Endometrium (tissue), 2 donors: ENCODE measurements at regions not wholly inside any gene's neighbourhood (a gene's known extent, or its start where the extent isn't known, plus 50 kb on each side); places are given as distances from the start of the nearest gene placed in this dataset.
"Not testable (repeated sequence)": the region's sequence is repeated elsewhere in the genome, so short reads cannot be mapped to it uniquely, and the experiment has no call there.

ENCODE experiments used
- FAIRE-seq: peaks from 2 replicates; lab custom pipeline; 2012; peaks lifted over from hg19 to GRCh38; lab: Jason Lieb, UNC
- donor health status: control.
- donor health status: control.

DNA sequence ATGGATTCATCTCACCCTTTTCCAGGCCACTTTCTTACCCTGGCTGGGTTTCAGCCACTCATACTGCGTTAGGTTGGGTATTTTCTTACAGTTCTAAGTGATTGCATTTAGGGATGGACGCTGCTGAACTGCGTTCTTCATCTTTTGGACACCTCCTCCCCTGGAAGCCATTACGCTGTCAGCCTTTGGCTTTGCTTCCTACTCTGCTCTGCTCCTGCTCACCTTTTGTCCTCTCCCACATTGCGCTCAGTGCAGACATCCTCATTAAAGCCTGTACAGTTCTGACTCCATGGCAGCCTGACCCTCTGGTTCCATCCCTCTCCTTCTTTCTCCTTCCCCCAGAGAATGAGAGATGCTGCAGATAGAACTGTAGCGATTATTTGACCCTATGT lies 108.9 kb downstream of the SRGAP2 start:
- not testable (repeated sequence) for FAIRE-seq

DNA sequence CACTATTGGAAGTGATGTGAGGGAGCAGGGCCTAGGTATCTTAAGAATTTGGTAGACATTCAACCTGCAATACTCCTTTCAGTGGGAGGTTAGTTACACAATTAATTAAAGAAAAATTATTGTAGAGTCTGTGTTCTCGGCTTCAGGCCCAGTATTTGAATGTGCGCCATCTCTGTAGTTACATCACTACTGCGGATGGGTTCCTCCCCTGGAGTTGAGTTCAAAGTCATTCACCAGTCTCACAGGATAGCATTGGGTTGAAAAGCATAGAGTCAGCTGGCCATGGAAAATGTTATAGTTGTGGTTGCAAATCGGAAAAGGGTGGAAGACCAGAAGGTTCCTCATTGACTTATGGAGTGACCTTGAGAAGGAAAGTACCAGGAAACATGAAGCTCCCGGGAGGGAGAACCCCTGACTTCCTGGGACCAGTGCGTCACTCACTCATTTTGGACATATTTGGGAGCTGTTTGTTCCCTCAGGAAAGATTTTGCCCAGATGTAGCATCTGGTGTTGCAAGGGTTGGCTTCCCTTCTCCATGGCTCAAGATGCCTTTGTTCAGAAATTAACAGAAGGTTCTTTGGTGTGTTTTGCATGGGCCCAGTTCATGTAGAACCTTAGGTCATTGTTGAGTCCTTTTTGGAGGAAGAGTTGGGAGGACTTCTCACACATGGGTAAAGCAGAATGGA lies 111.8 kb downstream of the SRGAP2 start:
- not testable (repeated sequence) for FAIRE-seq

DNA sequence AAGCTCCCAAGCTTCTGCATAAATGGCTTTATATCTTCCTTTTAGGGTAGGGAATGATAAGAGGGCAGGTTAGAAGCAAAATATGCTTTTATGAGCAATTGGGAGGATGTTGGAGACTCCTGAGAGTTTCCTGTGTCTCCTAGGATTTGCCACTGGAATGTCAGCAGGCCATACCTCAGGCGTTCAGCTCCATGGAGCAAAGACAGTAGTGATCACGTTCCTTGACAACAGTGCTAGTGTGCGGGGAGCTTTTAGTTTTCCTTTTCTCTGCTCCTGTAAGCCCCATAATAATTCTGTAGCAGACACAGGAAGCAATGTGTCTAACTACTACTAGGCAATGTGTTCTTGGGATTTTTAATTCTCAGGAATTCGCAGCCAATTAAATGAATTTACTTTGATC lies 113.6 kb downstream of the SRGAP2 start:
- not testable (repeated sequence) for FAIRE-seq

DNA sequence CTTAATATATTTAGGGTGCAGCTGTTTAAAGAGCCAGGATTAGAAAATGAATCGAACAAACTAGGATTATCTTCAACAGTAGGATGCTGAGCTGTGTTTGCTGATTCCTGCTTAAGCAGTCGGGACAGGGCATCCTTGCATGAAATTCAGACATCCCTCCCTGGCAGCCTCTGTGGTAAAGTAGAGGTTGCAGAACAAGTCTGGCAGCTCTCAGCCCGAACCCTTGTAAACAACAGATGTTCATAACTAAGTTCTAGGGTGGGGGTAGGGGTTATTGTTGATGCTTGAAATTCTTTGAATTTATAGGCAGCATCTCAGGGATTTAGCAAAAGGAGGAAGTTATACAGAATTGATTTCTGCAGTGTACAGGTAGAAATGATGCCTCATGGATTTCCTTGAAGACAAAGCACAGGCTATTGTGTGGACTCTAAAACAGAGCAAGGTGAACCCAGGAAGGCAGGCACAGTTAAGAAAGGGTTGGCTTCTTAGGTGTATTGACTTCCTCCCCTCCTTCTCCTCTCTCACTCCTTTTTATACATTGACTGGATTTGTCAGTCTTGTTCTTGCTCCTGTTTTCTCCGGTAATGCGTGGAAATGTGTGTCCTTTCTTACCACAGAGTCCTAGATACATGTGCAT lies 114.7 kb downstream of the SRGAP2 start:
- peak; percentile 4 for FAIRE-seq

DNA sequence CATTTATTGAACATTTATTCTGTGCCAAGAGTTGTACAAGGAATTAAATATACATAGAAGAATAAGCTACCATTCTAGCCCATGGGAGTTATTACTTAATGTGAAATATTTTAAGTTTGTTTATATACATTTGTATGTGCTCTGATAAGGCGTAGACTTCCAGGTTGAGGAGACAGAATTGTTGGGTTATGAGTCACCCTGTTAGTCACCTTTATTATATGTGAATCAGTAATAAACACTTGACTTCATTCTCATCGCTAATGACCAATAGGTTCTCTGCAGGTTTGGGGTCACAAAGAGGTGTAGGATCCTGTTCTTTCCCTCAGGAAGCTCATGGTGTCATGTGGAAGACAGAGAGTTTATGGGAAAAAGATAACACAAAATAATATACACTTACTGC lies 116.9 kb downstream of the SRGAP2 start:
- not testable (repeated sequence) for FAIRE-seq

DNA sequence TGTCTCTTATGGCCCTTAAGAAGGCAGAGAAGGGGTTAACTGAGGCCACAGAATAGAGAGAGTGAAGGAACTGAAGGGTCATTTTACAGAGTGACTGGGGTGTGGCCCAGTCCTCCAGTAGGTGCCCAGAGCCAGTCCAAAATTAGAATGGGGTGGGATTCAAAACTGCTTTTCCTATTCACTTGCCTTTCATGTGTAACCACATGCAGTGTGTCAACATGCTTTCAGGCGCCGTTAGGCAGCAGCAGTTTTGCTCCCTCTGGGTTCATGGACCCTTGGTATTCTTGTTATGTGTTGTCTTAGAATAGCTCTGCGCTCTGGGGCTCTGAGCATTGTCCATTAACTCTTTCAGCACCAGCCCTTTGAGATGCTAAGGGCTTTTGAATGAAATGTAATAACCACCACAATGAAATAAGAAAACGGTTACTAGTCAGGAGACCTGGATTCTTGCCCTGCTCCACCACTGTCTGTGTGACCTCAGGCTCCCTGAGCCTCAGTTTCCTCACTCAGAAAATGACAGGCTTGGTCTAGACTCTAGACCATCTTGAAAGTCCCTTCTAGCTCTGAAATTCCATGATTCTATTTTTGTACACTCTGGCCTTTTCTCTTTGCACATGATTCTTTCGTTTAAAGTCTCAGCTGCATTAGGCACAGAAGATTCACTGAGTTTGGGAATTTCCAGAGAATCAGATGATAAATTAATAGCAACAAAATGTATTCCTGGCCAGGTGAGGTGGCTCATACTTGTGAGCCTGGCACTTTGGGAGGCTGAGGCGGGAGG lies 123.0 kb downstream of the SRGAP2 start:
- FAIRE-seq: not testable (repeated sequence)

DNA sequence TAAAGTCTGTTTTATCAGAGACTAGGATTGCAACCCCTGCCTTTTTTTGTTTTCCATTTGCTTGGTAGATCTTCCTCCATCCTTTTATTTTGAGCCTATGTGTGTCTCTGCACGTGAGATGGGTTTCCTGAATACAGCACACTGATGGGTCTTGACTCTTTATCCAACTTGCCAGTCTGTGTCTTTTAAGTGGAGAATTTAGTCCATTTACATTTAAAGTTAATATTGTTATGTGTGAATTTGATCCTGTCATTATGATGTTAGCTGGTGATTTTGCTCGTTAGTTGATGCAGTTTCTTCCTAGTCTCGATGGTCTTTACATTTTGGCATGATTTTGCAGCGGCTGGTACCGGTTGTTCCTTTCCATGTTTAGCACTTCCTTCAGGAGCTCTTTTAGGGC lies 128.3 kb downstream of the SRGAP2 start:
- not testable (repeated sequence) for FAIRE-seq

DNA sequence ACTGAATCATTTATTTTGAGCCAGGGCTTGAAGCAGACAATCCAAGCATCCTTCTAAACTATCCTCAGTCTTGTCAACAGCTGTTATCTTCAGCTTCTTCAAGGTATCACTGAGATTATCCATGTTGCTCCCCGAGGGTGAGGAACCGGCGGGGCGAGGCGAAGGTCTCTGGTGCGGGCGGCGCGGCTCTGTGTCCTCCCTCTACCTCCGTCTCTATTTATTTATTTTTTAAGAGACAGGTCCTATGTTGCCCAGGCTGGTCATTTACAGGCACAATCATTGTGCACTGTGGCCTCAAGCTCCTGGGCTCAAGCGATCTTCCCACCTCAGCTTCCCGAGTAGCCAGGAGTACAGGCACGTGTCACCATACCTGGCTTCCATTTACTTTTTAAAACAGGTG lies 130.0 kb downstream of the SRGAP2 start:
- FAIRE-seq: not testable (repeated sequence)

DNA sequence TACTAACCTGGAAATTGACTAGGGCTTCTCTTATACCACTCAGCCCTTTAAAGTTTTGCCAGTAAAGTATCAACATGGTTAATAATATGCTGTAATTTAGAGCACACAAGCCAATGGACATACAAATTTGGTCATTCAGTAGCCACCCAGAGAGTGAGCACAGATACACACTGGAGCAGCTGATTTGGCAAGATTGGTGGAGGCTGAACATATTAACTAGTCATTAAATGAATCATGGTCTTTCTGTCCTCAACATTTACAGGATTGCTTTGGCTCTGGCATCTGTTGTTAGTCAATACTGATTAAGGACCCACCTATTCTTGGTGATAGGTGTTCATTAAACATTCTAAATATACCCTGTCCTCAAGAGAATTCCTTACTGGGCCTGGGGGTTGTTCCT lies 130.6 kb downstream of the SRGAP2 start:
- FAIRE-seq: not testable (repeated sequence)

DNA sequence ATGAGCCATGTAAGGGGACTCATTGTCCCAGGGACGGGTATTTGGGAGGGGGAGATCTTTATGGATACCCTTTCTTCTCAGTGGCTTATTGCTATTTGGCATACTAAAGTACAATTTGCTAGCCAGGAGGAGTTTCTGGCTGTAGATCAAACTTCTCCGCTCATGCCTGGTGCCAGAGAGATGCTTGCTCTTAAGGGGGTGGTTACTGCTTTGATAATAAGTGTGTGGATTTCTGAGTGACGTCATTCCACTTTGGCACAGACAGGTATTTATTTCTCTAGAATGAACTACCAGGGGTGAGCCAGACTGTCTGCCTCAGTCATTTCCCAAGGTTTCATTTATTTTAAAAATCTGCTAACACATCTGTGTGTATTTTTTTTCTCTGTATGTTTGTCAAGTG lies 131.1 kb downstream of the SRGAP2 start:
- FAIRE-seq: not testable (repeated sequence)

DNA sequence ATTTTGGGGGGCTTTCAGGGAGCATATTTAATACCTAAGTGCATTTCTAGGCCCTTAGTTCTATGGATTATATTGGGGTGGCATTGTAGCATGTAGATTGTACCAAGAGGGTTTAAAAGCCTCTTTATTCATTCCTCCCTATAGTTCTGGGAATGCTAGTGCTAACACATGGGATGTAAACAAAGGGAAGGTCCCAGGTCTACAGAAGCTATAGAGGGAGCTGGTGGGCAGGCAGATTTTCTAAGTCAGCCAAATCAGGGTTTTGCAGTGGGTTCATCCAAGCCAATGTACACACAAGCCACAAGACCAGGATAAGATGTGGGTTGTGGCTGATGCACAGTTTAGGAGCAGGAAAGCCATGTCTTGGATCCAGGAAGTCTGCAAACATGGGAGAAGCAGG lies 131.8 kb downstream of the SRGAP2 start:
- not testable (repeated sequence) for FAIRE-seq

DNA sequence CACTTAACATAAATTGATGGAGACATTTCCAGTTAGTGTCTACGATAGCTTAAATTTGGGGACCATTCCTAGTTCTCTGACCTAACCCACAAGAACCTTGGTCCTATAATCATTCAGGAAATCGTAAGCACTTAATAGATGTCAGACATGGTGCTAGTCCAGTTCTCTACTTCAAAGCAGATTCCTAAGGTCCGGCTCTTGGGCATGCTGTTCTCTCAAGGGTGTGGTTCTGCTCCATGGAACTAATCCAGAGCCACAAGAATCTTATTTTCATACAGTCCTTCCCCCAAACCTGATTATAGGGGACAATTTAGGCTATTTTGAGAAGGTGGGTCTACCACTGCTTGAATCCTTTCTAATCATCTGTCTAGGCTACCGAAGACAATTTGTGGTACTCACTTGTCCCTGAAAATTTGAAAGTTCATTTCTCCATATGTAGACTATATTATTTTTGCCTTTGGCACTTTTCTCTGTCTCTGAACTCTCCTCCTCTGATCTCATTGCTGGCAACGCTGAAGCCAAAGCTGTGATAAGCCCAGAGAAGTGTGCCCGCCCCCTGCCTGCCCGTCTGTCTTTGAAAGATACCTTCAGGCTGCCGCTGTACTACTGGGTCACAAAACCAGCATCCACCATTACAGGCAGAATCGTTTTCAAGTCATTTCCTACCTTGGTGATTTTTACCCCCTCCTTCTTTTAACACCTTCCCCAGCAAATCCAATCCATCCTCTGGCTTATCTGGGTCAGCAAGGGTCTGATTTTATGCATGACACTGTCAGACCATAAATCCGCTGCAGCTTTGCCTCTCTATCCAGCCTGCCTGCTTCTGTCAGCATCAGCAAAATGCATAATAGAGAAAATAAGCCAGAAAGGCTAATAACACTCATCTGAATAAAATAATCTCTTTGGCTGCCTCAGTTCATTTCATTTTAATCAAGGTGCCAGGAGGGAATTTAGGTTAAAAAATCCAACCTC lies 132.8 kb downstream of the SRGAP2 start:
- not testable (repeated sequence) for FAIRE-seq

DNA sequence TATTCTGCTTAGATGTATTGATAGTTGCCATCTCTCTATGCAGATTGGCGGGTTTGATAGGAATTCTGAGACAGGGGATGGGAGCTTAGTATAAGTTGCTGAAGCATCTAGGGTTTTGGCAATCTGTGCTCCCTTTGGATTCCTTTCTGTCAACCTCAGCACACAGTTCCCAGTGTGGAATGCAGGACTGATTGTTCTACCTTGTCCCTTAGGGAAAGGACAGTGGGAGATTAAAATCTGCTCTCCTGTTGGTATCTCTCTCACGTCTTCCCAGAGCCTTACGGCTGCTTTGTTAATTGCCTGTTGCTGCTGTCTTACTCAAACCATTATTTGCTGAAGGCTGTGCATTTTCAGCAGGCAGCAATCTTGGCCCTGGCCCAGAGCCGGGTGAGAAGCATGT lies 133.3 kb upstream of the IKBKE start:
- FAIRE-seq: not testable (repeated sequence)

DNA sequence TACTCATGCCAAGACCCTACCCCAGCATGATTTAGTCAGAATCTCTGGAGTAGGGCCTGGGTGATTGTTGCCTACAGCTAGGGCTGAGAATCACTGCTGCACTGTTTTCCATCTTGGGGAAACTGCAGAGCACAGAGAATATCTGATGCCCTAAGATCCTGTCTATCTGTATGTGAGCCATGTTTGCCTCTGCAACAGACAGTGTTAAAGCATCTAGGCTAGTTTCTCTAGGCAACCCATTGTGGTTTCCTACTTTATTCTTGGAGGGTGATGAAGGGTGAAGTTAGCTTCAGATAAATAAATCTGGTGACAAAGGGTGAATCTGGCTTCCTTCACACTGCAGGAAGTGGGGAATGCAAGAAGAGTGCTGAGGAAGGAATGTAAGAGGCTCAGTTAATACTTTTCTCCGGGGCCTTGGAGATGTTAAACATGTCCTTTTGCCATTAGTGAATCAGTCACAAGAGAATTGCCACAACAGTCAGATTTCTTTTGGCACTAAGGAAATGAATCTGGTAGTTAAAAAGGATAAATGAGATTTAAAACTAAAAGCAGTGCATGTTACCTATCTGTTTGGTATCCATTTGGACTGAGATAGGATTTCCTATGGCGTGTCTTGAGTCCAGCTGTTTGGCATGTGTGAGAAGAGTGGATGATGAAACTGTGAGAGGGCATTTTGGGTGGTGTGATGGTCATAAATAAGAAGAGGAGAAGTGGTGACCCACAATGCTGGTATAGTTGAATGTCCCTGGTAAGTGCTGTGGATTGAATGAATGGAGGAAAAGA lies 119.6 kb upstream of the IKBKE start:
- FAIRE-seq: not testable (repeated sequence)

DNA sequence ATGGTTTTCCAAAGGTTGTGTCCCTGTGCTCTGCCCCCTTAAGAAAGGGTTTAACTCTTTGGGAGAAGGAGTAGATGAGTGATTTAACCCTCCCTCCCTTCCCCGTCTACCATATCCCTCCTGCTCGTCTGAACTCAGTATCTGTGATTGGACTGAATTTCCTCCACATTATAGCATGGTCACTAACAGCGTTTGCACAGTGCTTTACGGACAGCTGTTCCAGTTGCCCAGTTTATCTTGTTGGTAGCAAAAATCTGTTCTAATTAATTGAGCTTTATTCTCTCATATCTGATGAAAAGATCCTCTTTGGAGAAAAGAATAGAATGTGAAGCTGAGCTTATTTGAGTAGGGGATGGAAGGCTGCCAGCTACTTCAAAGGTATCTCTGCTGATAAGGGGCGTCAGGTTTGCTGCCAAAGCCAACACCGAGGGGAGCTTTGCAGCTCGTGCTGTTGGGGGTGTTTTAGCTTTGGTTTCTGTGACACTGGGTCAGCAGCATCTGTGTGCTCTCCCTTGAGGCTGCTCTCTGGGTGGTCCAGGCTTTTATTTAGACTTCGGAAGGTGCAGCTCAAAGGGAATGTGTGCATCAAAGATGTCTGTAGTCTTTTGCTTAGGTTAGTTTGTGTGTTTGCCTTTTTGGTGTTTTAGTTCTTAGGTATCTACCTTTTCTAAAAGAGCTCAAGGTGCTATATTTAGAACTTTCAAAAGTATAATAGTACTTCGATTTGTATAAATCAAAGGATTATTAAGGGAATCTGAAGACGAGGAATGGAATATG lies 118.8 kb upstream of the IKBKE start:
- not testable (repeated sequence) for FAIRE-seq

DNA sequence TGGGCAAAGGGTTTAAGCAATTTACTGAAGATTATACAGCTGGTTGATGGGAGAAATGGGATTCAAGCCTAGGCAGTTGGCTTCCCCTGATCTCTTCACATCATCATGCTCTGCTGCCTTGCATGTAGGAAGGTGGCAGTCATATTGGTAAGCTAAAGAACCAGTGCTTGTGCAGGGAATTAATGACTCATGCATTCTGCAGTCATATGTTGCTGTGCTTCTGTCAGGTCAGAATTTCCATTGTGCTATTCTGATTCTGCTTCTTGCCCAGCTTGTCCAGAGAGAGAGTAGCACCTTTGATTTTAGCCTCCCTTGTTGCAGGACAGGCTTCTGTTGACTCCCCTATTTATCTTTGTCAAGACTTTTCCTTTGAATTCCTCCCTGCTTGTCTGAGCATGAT lies 114.0 kb upstream of the IKBKE start:
- not testable (repeated sequence) for FAIRE-seq

DNA sequence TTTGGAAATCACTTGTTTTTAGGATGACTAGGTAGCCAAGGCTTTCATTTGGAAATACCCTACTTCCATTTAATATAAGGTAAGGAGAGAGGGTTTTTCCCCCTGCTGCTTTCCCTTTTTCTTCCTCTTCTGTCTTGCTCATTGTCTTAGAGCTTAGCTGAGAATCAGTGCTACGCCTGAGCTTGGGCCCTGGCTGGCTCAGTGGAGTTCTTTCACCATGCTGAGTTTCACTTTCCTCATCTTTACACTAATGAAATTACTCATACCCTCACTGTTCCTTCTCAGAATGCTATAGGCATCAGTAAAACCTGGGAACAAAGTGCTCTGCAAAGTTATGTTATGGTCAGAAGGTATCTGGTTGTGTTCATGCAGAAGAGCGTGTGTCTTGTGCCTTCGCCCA lies 112.3 kb upstream of the IKBKE start:
- FAIRE-seq: not testable (repeated sequence)

DNA sequence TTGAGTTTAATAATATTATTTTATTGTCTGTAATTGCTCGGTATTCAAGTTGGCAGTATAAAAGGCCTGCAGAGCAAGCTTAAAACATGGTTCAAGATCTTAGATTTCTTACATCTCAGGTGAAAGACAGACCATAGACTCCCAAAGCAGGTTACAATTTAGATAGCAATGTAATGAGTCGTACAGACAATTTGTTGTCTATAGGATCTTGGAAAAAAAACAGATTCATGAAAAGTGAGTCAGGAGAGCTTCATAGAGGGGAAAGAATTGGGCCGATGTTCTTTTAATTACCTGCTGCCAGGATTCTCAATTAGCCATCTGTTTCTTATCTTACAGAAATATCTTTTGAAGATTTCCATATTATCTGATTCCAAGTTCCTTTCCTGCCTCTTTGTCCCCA lies 111.5 kb upstream of the IKBKE start:
- FAIRE-seq: not testable (repeated sequence)

DNA sequence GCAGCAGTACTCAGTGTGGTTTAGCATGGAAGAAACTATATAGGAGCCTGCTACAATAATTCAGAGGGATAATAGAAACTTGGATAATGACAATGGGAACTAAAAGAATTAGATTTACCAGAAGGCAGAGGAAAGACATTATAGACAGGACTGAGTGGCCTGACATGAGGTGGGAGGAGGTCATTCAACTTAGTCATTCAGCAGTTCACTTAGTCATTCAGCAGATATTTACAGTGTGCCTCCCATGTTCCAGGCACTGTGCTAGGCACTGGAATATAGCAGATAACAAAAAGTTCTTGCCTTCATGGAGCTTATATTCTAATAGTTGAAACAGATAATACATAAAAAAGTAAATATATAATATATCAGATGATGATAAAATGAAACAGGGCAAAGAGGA lies 110.9 kb upstream of the IKBKE start:
- FAIRE-seq: not testable (repeated sequence)

DNA sequence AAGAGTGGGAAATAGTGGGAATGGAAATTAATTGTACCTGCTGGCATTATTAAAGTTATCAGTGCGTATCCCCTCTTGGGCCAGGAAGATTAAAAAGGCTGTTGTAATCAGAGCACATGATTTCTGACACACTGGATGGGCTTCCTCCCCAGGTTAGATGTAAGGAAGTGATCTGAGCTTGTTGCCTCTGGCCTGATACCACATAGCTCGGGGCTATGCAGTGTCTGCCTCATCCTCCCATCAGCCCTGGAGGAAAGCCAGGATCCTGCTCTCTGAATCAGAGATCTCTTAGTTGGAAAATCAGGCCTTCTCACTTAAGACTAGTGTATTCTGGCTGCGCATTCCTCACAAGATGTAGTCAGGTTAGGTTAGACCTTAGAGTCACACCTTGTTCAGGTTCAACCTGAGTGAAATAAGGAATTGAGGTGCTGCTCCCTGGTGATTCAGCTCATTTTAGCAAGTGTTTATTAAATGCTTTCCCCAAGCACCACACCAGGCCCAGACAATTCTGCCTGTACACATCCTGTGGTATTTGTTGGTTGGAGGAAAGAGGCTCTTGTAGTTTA lies 108.2 kb upstream of the IKBKE start:
- FAIRE-seq: not testable (repeated sequence)
